ENCODE measurements at regions not wholly inside any gene's neighbourhood (a gene's known extent, or its start where the extent isn't known, plus 50 kb on each side); places are given as distances from the start of the nearest gene placed in this dataset.
A peak's percentile ranks its signal among the peaks of the same experiment; 100 is the strongest.

DNA sequence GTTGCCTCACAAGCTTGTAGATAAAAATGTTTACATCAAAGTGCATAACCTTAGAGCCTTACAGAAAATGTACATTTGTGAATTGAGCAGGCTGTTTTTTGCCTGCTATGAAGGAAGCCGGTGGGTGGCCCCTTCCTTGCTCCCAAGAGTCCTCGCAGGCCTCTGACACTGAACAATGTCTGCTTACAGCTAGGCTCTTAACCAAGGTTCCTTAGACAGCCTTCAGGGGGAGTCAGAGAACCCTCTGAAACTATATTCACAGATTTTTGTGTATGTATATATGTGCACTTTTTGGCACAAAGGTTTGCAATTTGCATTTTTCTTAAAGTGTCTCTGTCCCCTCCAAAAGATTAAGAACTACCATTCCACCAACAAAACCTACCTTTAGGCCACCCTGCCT lies 282.6 kb downstream of the BARHL2 start:
- Histone ChIP-seq H3K4me3 (ENCODE audit: low read length) (no peak overlapping the region), H3K27me3 (ENCODE audit: control insufficient read depth, insufficient read depth, low read length, poor library complexity, severe bottlenecking) (no peaks in the 10 kb centered on the region), H3K9me3 (ENCODE audit: control insufficient read depth, low read length) (peaks cover 1% of the 10 kb centered on the region), H3K27ac (ENCODE audit: low read depth, low read length) (no peak overlapping the region), H3K9ac (ENCODE audit: extremely low read depth, low read length, poor library complexity, severe bottlenecking) (no peak overlapping the region), H3K4me1 (ENCODE audit: control insufficient read depth, insufficient read depth, low read length) (no peaks in the 10 kb centered on the region), H3K36me3 (ENCODE audit: control insufficient read depth, insufficient read depth, low read length) (no peaks in the 10 kb centered on the region)
- peaks cover 2% of the 10 kb centered on the region for H3K9me3 Mint-ChIP-seq
- no peak overlapping the region for H3K4me3 Mint-ChIP-seq
- DNase-seq: peak; percentile 55
- H3K4me1 Mint-ChIP-seq: peaks cover 1% of the 10 kb centered on the region
- H3K27ac Mint-ChIP-seq: no peak overlapping the region
- no peaks in the 10 kb centered on the region for H3K36me3 Mint-ChIP-seq (ENCODE audit: low read depth)
- H3K27me3 Mint-ChIP-seq (ENCODE audit: insufficient read depth): no peaks in the 10 kb centered on the region
- peak; percentile 75 for TF ChIP-seq CTCF (conservative IDR thresholded peaks at IDR 0.05)
- WGBS, 2 experiments (ENCODE audit: insufficient coverage in 1 of 2, insufficient read length in 1 of 2): 67 to 81% methylated on average over 1 to 2 of the region's 2 CpGs

- no peak overlapping the region for H3K4me3 Mint-ChIP-seq
- H3K4me1 ChIP-seq (ENCODE audit: control insufficient read depth, insufficient read depth, low read length): no peaks in the 10 kb centered on the region
- TF ChIP-seq CTCF (conservative IDR thresholded peaks at IDR 0.05): no peak
- H3K27me3 ChIP-seq (ENCODE audit: control insufficient read depth, insufficient read depth, low read length, poor library complexity, severe bottlenecking): no peaks in the 10 kb centered on the region
- peaks cover 14% of the 10 kb centered on the region for H3K9me3 ChIP-seq (ENCODE audit: control insufficient read depth, low read length)
- no peak overlapping the region for H3K9ac ChIP-seq (ENCODE audit: extremely low read depth, low read length, poor library complexity, severe bottlenecking)
- no peaks in the 10 kb centered on the region for H3K36me3 ChIP-seq (ENCODE audit: control insufficient read depth, insufficient read depth, low read length)
- no peak overlapping the region for H3K27ac Mint-ChIP-seq
- peaks cover 7% of the 10 kb centered on the region for H3K9me3 Mint-ChIP-seq
- DNase-seq: no peak
- H3K27ac ChIP-seq (ENCODE audit: low read depth, low read length): no peak overlapping the region
- no peaks in the 10 kb centered on the region for H3K27me3 Mint-ChIP-seq (ENCODE audit: insufficient read depth)
- H3K36me3 Mint-ChIP-seq (ENCODE audit: low read depth): no peaks in the 10 kb centered on the region
- H3K4me1 Mint-ChIP-seq: no peaks in the 10 kb centered on the region
- no peak overlapping the region for H3K4me3 ChIP-seq (ENCODE audit: low read length)
These were observed 300.0 kb downstream of the BARHL2 start for GRCh38 chr1:90417126-90417525.

GRCh38 chr1:90414201-90414600 lies 302.9 kb downstream of the BARHL2 start:
- no peak for DNase-seq
- WGBS, 2 experiments (ENCODE audit: insufficient coverage in 1 of 2, insufficient read length in 1 of 2): 88 to 91% methylated on average over 1 of the region's 1 CpG
- no peak for TF ChIP-seq CTCF (conservative IDR thresholded peaks at IDR 0.05)
- no peaks in the 10 kb centered on the region for H3K4me1 Mint-ChIP-seq
- H3K36me3 ChIP-seq (ENCODE audit: control insufficient read depth, insufficient read depth, low read length): no peaks in the 10 kb centered on the region
- H3K4me3 ChIP-seq (ENCODE audit: low read length): no peak overlapping the region
- no peaks in the 10 kb centered on the region for H3K27me3 Mint-ChIP-seq (ENCODE audit: insufficient read depth)
- H3K9me3 ChIP-seq (ENCODE audit: control insufficient read depth, low read length): peaks cover 14% of the 10 kb centered on the region
- no peak overlapping the region for H3K27ac ChIP-seq (ENCODE audit: low read depth, low read length)
- no peak overlapping the region for H3K9ac ChIP-seq (ENCODE audit: extremely low read depth, low read length, poor library complexity, severe bottlenecking)
- H3K27ac Mint-ChIP-seq: no peak overlapping the region
- no peaks in the 10 kb centered on the region for H3K4me1 ChIP-seq (ENCODE audit: control insufficient read depth, insufficient read depth, low read length)
- no peaks in the 10 kb centered on the region for H3K27me3 ChIP-seq (ENCODE audit: control insufficient read depth, insufficient read depth, low read length, poor library complexity, severe bottlenecking)
- peaks cover 7% of the 10 kb centered on the region for H3K9me3 Mint-ChIP-seq
- H3K36me3 Mint-ChIP-seq (ENCODE audit: low read depth): no peaks in the 10 kb centered on the region
- no peak overlapping the region for H3K4me3 Mint-ChIP-seq

All from endodermal cell (in vitro differentiated cells).